HK-2 (cell line): ENCODE measurements at regions not wholly inside any gene's neighbourhood (a gene's known extent, or its start where the extent isn't known, plus 50 kb on each side); places are given as distances from the start of the nearest gene placed in this dataset.
"Not testable (repeated sequence)": the region's sequence is repeated elsewhere in the genome, so short reads cannot be mapped to it uniquely, and the experiment has no call there.

Source experiments
- DNase-seq: peaks from one replicate; pipeline ENCODE4 v3.0.0-alpha.2; 2018; ENCODE audit not compliant: unreplicated experiment

DNA sequence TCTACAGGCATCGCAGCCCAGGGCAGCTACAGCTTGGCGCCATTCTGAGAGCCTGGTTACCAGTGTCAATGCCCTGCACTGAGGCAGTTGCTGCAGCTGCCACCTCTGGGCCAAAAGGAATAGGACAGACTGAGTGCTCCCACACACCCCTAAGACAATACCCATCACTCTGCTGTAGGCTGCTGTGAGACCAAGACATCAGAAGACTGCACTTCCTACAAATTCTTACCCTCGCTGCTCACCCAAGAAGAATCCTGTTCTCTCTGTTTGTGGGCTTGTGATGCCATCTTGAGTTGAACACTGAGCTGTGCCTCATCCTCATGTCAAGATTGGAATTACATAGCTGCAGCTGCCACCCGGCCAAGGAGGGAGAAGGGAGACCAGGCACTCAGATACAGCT lies 1847.0 kb upstream of the PCDH10 start:
- DNase-seq = no peak

DNA sequence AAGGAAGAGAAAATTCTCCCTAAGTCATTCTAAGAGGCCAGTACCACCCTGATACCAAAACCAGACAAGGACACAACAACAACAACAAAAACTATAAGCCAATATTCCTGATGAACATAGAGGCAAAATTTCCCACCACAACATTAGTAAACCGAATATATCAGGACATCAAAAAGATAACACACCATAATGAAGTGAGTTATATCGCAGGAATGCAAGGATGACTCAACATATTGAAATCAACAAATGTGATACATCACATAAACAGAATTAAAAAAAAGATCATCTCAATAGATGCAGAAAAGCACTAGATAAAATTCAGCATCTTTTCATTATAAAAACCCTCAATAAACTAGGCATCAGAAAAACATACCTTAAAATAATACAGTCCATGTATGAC lies 1844.4 kb upstream of the PCDH10 start:
- no peak for DNase-seq

DNA sequence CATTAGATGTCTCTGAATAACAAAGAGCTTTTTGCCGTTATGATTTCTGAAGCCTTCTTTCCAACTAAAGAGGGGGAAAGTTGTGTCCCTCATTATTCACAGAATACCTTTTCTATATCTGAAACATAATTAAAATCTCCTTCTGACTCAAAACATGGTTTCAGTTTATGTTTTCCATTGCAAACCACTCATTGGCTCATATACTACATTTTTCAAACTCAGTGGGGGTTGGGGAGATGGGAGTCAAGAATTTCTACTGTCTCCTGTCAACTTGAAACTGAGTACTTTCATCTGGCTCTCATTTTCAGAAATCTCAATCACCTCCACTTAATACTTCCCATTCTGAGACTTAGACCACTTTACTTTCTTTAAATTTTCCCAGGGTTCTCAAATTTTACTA lies 1839.5 kb upstream of the PCDH10 start:
- no peak for DNase-seq

GRCh38 chr4:131316086-131316485 lies 1833.0 kb upstream of the PCDH10 start:
- no peak for DNase-seq

GRCh38 chr4:131337936-131338335 lies 1811.2 kb upstream of the PCDH10 start:
- no peak for DNase-seq

- DNase-seq = no peak
These were observed 1810.0 kb upstream of the PCDH10 start for GRCh38 chr4:131339137-131339536.

DNA sequence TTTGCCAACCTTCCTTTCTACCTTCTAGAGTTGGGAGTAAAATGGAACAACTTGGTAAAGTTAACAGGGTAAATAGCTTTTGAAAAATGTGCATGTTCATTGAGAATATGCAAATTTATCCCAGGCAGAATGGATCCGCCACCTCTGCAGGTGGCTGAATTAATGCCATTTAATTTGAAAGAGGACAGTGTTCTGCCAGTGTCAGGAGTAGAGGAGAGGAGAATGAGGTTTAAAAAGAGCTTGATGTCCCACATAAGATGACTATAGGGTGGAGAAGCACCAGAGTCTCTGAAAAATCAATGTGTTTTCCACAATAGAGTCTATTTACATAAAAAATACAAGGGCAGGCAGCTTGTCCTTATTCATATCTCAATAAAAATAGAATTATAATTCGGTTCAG lies 1804.3 kb upstream of the PCDH10 start:
- DNase-seq = no peak

- no peak for DNase-seq
These were observed 1801.3 kb upstream of the PCDH10 start for GRCh38 chr4:131347816-131348215.

GRCh38 chr4:131348263-131348662 lies 1800.8 kb upstream of the PCDH10 start:
- no peak for DNase-seq

GRCh38 chr4:131352371-131352770 lies 1796.7 kb upstream of the PCDH10 start:
- not testable (repeated sequence) for DNase-seq

DNA sequence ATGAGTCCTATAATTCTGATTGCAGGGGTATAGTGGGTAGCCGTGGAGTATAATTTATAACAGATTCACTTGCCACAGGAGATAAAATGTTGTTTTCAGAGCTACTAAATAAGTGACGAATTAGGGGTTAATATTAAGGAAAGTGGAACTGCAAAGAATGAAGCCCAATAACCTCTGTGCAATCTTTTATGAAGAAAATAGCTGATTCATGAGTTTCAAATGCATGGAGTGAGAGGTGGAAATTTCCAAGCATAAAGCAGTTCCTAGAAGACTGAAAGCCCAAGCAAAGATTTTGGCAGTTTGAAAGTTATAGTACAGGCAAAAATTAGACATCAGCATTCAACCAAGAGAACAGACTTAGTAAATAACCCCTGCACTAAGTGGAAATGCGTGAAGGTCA lies 1782.4 kb upstream of the PCDH10 start:
- no peak for DNase-seq

DNA sequence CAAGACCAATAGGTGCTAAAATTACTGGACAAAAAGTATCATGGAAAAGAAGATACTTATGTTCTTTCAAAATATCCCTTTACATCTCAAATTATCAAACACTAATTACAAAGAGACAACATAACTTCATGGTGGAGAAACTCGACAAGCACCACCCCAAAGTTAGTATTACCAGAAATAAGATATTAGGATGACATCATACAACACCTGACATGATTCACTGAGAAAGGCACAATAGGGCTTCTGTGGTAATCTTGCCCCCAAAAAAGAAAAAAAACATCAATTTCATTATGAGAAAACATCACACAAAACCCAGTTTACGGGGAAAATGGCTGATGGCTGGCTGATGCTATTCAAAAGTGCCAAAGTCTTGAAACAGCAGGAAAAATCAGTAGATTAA lies 1781.7 kb upstream of the PCDH10 start:
- DNase-seq = no peak

DNA sequence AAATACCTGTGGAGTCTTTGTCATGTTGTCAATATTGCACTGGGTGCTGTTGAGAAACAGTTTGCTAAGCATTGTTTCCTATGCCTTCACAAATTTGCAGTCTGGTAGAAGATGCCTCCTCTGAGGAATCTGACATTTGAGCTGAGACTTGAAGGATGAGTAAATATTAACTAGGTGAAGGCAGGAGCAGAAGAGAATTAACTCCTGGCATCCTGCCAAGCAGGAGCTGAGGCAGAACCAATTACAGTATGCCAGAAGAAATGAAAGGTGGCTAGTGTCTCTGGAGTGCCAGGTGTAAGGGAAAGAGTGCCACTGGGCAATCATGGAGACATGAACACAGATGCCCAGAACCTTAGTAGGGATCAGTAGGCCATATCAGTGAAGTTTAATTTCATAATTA lies 1778.2 kb upstream of the PCDH10 start:
- DNase-seq = peak; percentile 58

DNA sequence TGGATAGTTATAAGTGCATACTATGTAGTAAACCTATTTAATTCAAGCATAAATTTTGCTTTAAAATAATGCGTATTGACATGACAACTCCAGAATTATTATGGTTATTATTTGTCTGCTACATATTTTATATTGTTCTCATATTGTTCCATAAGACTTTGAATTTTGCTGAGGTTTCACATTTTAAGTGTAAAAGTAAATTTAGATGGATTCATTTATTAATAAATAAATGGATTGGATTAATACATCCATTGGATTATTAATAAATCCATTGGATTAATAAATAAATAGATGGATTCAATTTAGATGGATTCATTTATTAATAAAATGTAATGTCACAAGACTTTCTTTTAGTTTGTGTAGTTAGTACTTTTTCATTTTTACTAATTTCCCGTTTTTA lies 1768.0 kb upstream of the PCDH10 start:
- DNase-seq = no peak

DNA sequence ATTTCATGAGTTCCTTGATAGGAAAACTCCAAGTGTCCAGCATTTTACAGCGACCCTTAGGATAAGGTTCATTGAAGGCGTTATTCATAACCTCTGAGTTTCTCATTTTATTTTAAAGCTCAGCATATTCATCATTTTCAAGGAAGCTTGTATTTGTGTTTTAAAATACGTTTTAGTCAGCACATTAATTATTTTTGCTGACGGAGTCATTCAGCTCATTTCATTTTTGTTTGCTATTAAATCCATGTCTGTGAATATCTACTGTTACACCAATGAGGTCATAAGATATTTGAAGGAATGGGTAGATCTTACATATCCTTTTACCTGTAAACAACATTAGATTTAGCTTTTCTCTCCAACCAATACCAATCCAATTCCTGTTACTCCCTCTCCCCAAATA lies 1766.3 kb upstream of the PCDH10 start:
- no peak for DNase-seq

GRCh38 chr4:131388277-131388676 lies 1760.8 kb upstream of the PCDH10 start:
- no peak for DNase-seq

- no peak for DNase-seq
These were observed 1741.0 kb upstream of the PCDH10 start for GRCh38 chr4:131408102-131408501.

- DNase-seq = no peak
These were observed 1737.7 kb upstream of the PCDH10 start for GRCh38 chr4:131411393-131411792.

GRCh38 chr4:131419147-131419546 lies 1729.9 kb upstream of the PCDH10 start:
- DNase-seq = no peak

DNA sequence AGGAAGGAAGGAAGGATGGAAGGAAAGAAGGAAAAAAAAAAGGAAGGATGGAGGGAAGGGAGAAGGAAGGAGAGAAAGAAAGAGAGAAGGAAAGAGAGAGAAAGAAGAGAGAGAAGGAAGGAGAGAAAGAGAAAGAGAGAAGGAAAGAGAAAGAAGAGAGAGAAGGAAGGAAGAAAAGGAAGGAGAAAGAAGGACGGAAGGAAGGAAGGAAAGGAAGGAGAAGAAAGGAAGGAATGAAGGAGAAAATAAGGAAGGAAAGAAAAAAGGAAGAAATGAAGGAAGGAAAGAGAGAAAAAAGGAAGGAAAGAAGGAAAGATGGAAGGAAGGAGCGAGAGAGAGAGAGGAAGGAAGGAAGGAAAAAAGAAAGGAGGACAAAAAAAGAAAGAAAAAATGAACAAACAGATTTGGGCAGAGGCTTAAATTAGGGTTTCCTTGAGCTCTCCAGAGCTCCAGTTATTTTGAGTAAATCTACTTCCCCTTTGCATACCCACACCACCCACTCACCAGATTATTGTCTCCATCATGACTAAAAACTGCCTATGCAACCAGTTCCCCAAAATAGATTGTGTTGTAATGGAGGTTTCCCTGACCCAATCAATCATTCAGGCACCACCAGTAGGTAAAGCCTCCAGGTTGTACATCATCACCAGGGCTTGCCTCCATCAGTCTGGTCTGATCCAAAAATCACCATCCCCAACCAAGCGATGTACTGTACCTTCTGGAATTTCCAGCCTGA lies 1722.9 kb upstream of the PCDH10 start:
- no peak for DNase-seq

DNA sequence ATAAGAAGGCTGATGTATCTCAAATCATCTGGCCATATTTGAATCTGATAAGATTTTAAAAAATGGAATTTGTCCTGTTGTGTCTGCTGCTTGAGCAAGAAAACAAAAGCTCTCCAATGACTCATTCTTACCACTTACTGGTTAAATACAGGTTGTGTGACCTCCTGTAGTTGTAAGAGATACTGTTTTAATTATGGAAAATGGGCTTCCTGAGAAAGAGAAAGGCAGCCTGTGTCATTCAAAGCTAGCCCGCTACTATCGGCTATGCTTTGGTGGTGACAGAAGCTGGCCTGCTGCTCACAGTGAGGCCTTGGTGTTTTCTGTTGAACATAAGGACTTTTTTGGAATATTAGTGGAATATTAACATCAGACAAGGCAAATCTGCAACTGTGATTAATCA lies 1722.1 kb upstream of the PCDH10 start:
- no peak for DNase-seq

DNA sequence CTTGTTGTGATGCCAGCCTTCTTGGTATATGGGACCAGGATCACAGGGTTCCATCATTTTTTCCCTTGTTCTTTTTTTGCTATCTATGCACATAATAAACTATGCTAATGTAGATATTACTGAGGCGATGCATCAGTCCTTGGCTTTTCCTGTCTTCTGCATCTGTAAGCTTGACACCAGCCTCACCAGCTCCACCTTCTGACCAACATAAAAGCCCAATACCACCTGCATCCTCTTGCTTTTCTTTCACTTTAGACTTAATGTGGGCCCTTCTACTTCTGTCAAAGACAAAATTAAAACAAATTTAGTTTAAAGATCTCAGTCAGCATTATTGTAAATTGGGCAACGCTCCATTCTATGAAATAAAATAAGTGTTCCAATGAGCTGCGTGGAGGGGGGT lies 1718.8 kb upstream of the PCDH10 start:
- no peak for DNase-seq

GRCh38 chr4:131441004-131441688 lies 1707.9 kb upstream of the PCDH10 start:
- peak; percentile 73 for DNase-seq

DNA sequence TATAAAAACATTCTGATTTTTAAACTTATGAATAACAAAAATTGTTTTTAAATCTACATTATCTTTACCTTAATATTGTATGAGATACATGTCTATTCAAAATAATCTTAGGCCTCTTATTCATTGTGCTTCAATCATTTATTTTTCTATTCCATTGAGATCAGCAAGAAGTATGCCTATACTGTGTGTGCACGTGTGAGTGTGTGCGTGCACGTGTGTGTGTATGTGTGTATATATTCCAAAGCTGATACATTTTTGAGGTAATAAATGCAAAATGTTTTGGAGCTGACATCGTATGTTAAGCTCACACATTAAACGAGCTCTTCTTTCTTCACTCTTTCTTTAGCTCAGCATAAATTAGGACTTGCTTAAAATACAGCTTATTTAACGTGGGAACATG lies 1701.2 kb upstream of the PCDH10 start:
- DNase-seq = no peak
